ENCODE measurements at regions not wholly inside any gene's neighbourhood (a gene's known extent, or its start where the extent isn't known, plus 50 kb on each side); places are given as distances from the start of the nearest gene placed in this dataset.
"Not testable (repeated sequence)": the region's sequence is repeated elsewhere in the genome, so short reads cannot be mapped to it uniquely, and the experiment has no call there.

- not testable (repeated sequence) for DNase-seq
These were observed 266.0 kb upstream of the ANKRD50 start for GRCh38 chr4:124978536-124978935.

DNA sequence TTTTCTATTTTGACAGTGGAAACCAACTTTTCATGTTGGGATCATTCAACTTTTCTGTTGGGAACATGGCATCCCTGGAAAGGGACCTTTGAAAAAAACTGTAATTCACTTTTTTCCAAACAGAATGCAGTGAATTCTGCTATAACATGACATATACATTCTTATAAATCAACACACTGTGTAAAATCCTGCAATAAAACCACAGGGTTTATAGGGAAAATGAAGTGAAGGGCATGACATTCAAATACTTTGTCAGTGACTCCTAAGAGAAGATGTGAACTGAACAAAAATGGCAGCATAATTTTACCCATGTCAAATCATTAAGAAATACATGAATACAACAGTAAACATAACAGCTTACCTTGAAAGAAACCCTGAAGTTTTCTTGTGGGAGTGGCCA is 264.5 kb upstream of the ANKRD50 start:
- no peak for DNase-seq

DNA sequence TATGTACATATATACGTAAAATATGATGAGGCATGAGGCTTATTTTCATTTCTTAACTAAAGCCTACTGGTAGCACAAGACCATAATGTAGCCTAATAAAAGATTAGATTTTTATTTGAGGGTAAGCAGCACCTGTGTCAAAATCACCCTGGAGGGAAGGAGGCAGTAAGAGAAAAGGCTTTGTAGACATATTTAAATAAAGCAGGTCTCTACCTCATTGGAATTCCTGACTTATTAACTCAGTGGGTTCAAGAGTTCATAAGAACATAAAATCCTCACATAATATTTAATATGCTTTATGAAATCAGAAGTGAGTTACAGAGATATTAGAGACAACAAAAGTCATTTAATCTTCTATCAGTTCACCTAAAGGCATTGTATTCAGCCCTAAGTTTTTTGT is 261.6 kb upstream of the ANKRD50 start:
- no peak for DNase-seq

DNA sequence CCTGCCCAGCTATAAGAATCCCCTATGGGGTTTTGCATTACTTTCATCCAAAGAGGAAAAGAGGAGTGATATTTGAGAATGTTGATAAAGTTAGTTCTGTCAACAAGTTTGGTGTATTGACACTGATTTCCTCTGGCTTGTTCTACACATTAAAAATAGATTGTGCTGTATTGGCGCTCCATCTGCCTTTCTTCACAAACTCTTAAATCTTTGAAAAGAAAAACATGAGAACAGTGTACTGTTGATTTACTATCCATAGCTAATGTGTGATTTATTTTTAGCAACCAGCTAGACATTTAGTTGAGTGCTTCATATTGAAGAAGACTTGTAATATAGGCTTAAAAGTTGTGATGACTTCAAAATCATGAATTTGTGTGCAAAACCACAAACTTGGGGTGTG is 261.2 kb upstream of the ANKRD50 start:
- no peak for DNase-seq

DNA sequence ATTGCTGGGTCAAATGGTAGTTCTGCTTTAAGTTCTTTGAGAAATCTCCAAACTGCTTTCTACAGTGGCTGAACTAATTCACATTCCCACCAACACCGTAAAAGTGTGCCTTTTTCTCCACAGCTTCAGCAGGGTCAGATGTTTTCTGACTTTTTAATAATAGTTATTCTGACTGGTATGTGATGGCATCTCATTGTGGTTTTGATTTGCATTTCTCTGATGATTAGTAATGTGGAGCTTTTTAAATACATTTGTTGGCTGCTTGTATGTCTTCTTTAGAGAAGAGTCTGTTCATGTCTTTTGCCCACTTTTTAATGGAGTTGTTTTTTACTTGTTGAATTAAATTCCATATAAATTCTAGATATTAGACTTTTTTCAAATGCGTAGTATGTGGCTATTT is 257.5 kb upstream of the ANKRD50 start:
- no peak for DNase-seq

DNA sequence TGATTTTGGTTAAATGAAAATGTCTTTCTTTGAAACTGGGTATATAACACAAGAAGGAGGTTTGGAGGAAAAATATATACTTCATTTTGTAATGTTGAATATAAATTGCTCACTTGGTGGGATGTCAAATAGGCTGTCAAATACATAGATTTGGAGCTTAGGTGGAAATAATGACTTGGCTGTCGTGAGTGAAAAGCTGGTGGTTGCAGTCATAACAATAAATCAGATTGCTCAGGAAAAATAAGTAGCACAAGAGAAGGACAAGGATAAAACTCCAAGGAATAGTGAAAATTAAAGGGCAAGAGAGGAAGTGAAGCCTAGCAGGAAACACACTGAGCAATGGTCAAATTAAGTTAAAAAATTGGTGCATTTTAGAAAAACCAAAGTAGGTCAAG is 253.0 kb upstream of the ANKRD50 start:
- no peak for DNase-seq

- no peak for DNase-seq
These were observed 252.4 kb upstream of the ANKRD50 start for GRCh38 chr4:124964852-124965496.

GRCh38 chr4:124964251-124964650 is 251.7 kb upstream of the ANKRD50 start:
- no peak for DNase-seq

- DNase-seq: no peak
These were observed 248.7 kb upstream of the ANKRD50 start for GRCh38 chr4:124961138-124961750.

DNA sequence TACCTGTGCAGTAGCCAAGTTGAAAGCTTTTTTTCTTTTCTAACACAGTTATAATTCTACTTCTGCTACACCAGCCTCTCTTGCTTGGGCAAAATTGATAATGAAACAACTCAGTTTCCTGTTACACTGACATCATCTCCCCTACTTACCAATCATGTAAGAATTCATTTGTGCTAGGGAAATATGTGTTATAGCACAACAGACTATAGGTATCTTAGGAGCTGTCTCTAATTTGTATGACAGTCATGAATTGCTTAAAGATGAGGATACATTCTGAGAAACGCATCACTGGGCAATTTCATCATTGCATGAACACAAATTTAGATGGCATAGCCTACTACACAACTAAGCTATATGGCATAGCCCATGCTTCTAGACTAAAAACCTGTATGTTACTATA is 246.3 kb upstream of the ANKRD50 start:
- no peak for DNase-seq

DNA sequence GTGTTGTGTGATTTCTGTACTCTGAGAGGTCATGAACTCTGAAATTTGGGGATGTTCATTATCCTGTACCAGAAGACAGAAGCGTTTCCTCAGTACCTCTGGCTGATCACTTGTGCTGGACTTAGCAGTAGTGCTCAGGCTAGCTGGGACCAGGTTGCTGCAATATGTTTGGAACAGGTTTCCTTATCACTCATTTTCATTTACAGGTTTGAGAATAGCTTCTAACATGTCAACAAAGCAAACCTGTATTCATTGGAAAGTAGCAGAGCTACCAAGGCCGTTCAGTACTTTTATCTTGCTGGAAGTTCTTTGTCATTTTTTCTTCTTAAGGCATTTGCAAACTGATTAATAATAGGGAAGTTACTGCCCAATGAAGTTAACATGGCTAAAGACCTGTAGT is 242.9 kb upstream of the ANKRD50 start:
- DNase-seq: no peak

DNA sequence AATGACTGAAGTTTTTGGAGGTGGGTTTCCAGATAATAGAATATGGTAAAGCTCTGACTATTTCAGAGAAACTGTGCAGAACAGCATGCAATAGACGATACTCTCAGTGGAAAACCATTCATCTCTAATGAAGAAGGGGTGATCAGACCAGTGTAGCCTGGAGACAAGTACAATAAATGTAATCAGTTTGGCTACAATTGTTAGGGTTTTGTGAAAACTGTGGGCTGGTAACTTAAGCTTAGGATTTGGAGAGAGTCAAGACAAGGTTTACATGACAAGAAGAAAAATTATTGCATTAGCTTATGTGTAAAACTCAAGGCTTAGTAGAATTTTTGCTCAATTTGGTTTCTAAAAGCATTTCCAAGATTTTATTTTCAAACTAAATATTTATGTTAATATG is 241.5 kb upstream of the ANKRD50 start:
- DNase-seq: no peak

- no peak for DNase-seq
These were observed 241.0 kb upstream of the ANKRD50 start for GRCh38 chr4:124953486-124953885.

- DNase-seq: no peak
These were observed 240.5 kb upstream of the ANKRD50 start for GRCh38 chr4:124953061-124953460.

GRCh38 chr4:124952601-124953000 is 240.1 kb upstream of the ANKRD50 start:
- DNase-seq: no peak

DNA sequence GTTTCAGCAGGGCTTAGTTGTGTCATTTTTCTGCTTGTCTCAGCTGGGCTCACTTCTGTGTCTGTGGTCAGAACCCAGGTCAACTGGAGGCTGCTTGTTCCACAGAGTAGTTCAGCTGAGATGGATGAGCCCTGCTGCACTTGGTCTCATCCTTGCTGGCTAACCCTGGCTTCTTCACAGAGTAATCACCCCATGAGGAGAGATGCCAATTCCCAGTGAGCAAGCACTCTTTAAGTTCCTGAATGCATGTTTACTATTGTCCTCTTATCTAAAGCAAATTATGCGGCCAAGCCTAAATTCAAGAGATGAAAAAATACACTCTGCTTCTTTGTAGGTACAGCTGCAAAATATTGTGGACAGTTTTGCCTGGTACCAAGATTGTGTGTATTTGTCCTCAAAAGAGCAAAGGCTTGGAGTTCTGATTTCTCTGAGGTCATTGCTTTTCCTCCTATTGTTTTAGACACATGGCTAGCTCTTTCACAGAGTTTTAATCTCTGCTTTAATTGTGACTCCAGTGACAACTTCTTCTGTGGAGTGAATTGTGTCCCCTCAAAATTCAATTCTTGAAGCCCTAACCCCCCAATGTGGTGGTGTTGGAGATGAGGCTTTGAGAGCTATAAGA is 236.6 kb upstream of the ANKRD50 start:
- no peak for DNase-seq

DNA sequence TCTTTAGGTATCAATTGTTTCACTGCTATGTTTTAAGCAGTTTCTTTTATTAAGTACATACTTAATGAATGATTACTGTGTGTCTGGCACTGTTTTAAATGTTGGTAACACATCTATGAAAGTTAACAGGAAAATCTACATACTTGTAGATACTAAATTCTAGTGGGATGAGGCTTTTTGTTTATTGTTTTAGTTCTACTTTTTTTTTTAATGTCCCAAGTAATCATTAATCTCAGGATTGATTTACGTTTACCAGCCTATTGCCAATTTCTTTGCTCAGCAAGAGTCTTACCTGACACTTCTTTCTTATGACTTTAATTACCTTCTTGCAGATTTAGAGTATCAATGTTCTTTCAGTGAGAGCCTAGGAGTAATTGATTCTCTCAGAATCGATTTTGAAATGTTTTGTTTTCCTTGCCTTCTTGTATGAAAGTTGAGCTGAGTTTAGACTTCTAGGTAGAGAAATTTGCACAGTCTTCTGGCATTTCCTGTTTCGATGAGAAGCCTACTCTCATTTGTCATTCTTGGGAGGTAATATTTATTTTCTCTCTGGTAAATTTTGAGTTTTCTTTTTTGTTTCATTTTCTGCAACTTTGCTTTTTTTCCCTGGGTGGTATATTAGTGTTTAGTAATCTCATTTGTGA is 235.2 kb upstream of the ANKRD50 start:
- DNase-seq: no peak

DNA sequence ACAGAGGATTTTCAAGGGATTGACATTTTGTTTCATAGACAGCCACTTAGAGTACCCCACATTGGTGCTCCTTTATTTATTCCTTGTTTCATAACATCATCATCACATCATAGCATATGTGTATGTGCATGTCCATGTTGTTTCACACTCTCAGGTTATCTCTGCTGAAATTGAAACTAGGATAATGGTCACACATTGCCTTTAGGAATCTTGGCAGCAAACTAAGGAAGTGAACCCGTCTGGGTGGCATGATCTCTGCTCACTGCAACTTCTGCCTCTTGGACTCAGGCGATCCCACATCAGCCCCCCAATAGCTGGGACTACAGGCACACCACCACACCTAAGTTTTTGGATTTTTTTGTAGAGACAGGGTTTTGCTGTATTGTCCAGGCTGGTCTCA is 234.2 kb upstream of the ANKRD50 start:
- no peak for DNase-seq

DNA sequence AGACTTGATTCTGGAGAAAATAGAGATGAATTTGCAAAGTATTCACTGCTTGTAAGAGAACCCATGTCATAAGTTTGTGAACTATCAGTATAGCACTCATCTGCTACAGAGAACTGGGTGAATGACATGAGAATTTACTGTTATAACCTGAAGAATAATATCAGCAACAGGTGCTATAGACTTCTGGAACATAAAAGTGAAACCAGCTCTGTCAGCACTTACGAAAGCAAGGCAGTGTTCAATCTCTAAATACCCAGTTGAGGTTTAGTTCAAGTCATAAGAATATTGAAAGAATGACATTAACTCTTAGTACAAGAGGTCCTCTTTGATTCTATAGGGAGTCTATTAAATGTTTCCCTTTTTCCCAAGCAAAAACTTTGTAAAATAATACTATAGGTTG is 232.9 kb upstream of the ANKRD50 start:
- DNase-seq: no peak

DNA sequence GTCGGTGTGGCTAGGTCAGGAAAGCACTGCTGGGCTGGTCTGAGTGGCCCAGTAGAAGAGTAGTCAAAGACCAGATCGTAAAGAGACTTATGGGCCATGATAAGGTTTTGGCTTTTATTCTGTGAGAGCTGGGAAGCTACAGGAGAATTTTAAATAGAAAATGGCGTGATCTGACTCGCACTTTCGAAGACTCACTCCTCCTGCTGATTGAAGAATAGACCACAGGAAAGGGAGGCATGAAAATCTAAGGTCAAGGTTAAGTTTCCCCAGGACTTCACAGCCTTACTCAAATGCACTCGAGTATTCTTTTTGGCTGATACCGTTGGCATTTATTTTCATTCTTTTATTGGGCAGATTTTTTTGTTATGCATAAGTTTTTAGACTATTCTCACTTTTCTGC is 231.4 kb upstream of the ANKRD50 start:
- no peak for DNase-seq

- no peak for DNase-seq
These were observed 230.8 kb upstream of the ANKRD50 start for GRCh38 chr4:124943145-124943889.

GRCh38 chr4:124941267-124941666 is 228.7 kb upstream of the ANKRD50 start:
- no peak for DNase-seq

DNA sequence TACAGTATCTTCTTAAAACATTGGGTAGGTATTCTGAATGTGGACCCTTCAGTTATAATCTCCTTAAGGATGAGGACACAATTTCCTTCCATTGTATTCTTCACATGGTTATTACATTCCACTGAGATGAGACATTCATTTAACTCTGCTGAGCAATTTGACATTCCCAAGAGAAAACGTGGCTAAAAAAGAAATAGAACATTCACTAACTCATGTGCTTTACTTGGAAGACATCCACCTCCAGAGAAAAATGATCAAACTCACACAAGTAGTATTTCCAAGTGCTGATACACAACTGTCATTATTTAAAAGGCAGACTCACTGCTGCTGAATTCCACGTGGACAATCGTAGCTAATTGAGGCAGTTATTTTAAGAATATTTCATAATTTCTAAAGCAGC is 227.9 kb upstream of the ANKRD50 start:
- no peak for DNase-seq

DNA sequence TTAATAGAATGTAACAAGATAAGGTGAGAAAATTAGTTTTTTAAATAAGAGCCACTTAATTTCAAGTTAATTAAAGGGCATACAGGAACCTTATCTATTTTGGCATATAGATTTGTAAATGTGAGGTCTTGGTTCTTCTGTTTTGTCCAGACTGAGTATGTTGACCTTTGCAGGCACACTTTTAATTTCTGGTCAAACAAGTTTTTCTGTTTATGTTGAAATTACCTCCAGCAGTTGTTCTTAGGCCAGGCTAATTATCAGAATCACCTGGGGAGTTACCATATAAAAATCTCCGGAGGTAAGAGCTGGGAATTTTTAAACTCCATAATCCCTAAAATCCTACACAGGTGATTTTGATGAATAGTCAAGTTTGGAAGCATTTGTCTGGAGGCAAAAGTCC is 227.4 kb upstream of the ANKRD50 start:
- DNase-seq: no peak
